B cell (primary cell): ENCODE measurements at regions not wholly inside any gene's neighbourhood (a gene's known extent, or its start where the extent isn't known, plus 50 kb on each side); places are given as distances from the start of the nearest gene placed in this dataset.
"Not testable (repeated sequence)": the region's sequence is repeated elsewhere in the genome, so short reads cannot be mapped to it uniquely, and the experiment has no call there.

Experiments
- ATAC-seq: fragments of 200-7000 bp; cut with Tn5 transposase; one replicate; pipeline ENCODE4 v1.10.0; 2021; ENCODE audit warnings: low read depth, mild to moderate bottlenecking, moderate number of reproducible peaks, moderate library complexity
- CTCF ChIA-PET: fragments of 350-600 bp; sonication (Branson Sonifier 250); formaldehyde crosslinking; loops from one replicate; lab custom pipeline; 2021; ENCODE audit warnings: antibody characterized with exemption, inconsistent platforms; lab: Charles Lee
- POLR2A ChIA-PET: fragments of 350-600 bp; sonication (Branson Sonifier 250); formaldehyde crosslinking; loops from one replicate; lab custom pipeline; 2021; ENCODE audit warnings: antibody characterized with exemption; lab: Charles Lee
- DNase-seq: peaks from one replicate; pipeline ENCODE4 v3.0.0; 2013
- H2AFZ ChIP-seq: 2 replicates; pipeline ENCODE4 v1.6.1; 2012; ENCODE audit warnings: mild to moderate bottlenecking, low read depth, low read length; ENCODE audit not compliant: insufficient read depth, poor library complexity, severe bottlenecking
- H3K27ac ChIP-seq, 2 donors: 1 replicate in 1 of 2; 2 replicates in 1 of 2; pipeline ENCODE4 v1.5.1; 2012 to 2013; ENCODE audit warnings: low read length in 2 of 2, mild to moderate bottlenecking in 2 of 2, moderate library complexity in 1 of 2
- H3K27me3 ChIP-seq, 4 experiments: fragments of 200-600 bp in 1 of 4; sonication (generic) in 1 of 4; replicated peaks in 1 of 4; 1 replicate in 2 of 4; 2 replicates in 2 of 4; pipeline versions ENCODE4 v1.6.1 to v1.7.0; 2013 to 2016; ENCODE audit warnings: low read length in 3 of 4, mild to moderate bottlenecking in 2 of 4, mixed read lengths in 1 of 4, moderate library complexity in 1 of 4; ENCODE audit not compliant: insufficient read depth in 4 of 4, control insufficient read depth in 3 of 4; ENCODE audit errors: control extremely low read depth in 1 of 4
- H3K36me3 ChIP-seq, 2 experiments: replicated peaks in 1 of 2; 1 replicate in 1 of 2; 2 replicates in 1 of 2; pipeline versions ENCODE4 v1.6.1 to v1.7.1; 2013; ENCODE audit warnings: low read length in 1 of 2; ENCODE audit not compliant: insufficient read depth in 2 of 2, control insufficient read depth in 1 of 2; ENCODE audit errors: control extremely low read depth in 1 of 2, extremely low read depth in 1 of 2
- H3K4me1 ChIP-seq, 2 donors: fragments of 200-600 bp in 1 of 2; sonication (generic) in 1 of 2; 1 replicate in 1 of 2; 2 replicates in 1 of 2; pipeline versions ENCODE4 v1.5.1 to v1.6.1; 2013 to 2017; ENCODE audit warnings: low read length in 2 of 2; ENCODE audit not compliant: control insufficient read depth in 2 of 2, insufficient read depth in 2 of 2
- H3K4me2 ChIP-seq: replicated peaks from 2 replicates; pipeline ENCODE3; 2012; ENCODE audit warnings: mild to moderate bottlenecking, low read depth, low read length; ENCODE audit not compliant: poor library complexity, severe bottlenecking
- H3K4me3 ChIP-seq, 5 experiments: fragments of 200-600 bp in 1 of 5; sonication (generic) in 1 of 5; 1 replicate in 3 of 5; 2 replicates in 2 of 5; pipeline versions ENCODE4 v1.5.1 to v1.7.0; 2011 to 2016; ENCODE audit warnings: low read length in 4 of 5, mild to moderate bottlenecking in 4 of 5, low read depth in 2 of 5, control low read depth in 1 of 5, moderate library complexity in 1 of 5; ENCODE audit not compliant: insufficient read depth in 1 of 5; ENCODE audit errors: control extremely low read depth in 1 of 5, extremely low read depth in 1 of 5
- H3K79me2 ChIP-seq: fragments of 200-600 bp; sonication (generic); one replicate; pipeline ENCODE4 v1.6.0; 2016; ENCODE audit warnings: low read length; ENCODE audit not compliant: control insufficient read depth, insufficient read depth
- H3K9ac ChIP-seq: fragments of 200-600 bp; sonication (generic); 2 replicates; pipeline ENCODE4 v1.6.1; 2017; ENCODE audit warnings: mild to moderate bottlenecking, low read length, moderate library complexity
- H3K9me3 ChIP-seq, 3 donors: one replicate each; pipeline versions ENCODE4 v1.6.1 to v1.7.1; 2013; ENCODE audit warnings: low read length in 2 of 3; ENCODE audit not compliant: control insufficient read depth in 2 of 3, insufficient read depth in 1 of 3; ENCODE audit errors: control extremely low read depth in 1 of 3
- H4K20me1 ChIP-seq: 2 replicates; pipeline ENCODE4 v1.6.0; 2012; ENCODE audit warnings: mild to moderate bottlenecking, low read length; ENCODE audit not compliant: insufficient read depth, control insufficient read depth, poor library complexity, severe bottlenecking
- H3K27ac Mint-ChIP-seq: one replicate; pipeline ENCODE4 v1.8.0; 2021; ENCODE audit warnings: mixed read lengths
- H3K27me3 Mint-ChIP-seq: one replicate; pipeline ENCODE4 v1.8.0; 2021; ENCODE audit warnings: mixed read lengths
- H3K4me1 Mint-ChIP-seq: one replicate; pipeline ENCODE4 v1.8.0; 2021; ENCODE audit warnings: mixed read lengths
- H3K4me3 Mint-ChIP-seq: one replicate; pipeline ENCODE4 v1.8.0; 2021; ENCODE audit warnings: mixed read lengths
- H3K9me3 Mint-ChIP-seq: one replicate; pipeline ENCODE4 v1.8.0; 2022; ENCODE audit warnings: mixed read lengths; ENCODE audit not compliant: insufficient read depth
- CTCF ChIP-seq: fragments of 200-600 bp; IDR thresholded peaks from one replicate; pipeline ENCODE4 v1.8.0; 2022; ENCODE audit warnings: antibody characterized with exemption, mild to moderate bottlenecking
- EZH2 ChIP-seq: IDR thresholded peaks from 2 replicates; pipeline ENCODE4 v1.6.1; 2012; ENCODE audit warnings: borderline replicate concordance, low read depth, mild to moderate bottlenecking, moderate library complexity, low read length; ENCODE audit not compliant: insufficient read depth, poor library complexity, severe bottlenecking
- WGBS: methylation state at CpG from one replicate; pipeline ENCODE4 v1.1.5; 2013; ENCODE audit warnings: missing lambda C conversion rate; ENCODE audit not compliant: insufficient coverage; 5-methylcytosine and 5-hydroxymethylcytosine counted together
- intact Hi-C: fragments of 100-400 bp; cut with micrococcal nuclease; formaldehyde crosslinking; loops from one replicate; pipeline ENCODE4 v1.10.0; 2022

- no peak overlapping the region for H3K4me3 Mint-ChIP-seq
- CTCF ChIA-PET, result no interaction called here
Measured at GRCh38 chr4:87919941-87920340, 55.6 kb upstream of the SPP1 start.

GRCh38 chr4:87920478-87920877 lies 55.0 kb upstream of the SPP1 start:
- Mint-ChIP-seq H3K27ac (no peak overlapping the region), H3K4me1 (no peaks in the 10 kb centered on the region), H3K4me3 (no peak overlapping the region), H3K27me3 (peaks cover 3% of the 10 kb centered on the region), H3K9me3 (no peaks in the 10 kb centered on the region)
- Histone ChIP-seq H4K20me1 (no peaks in the 10 kb centered on the region), H3K4me2 (no peak overlapping the region), H3K79me2 (no peaks in the 10 kb centered on the region), H3K27ac (no peak overlapping the region), H3K4me3 (no peak overlapping the region), H3K36me3 (no peaks in the 10 kb centered on the region), H3K9ac (no peak overlapping the region), H2AFZ (no peak overlapping the region), H3K9me3 (no peaks in the 10 kb centered on the region), H3K27me3 (no peaks in the 10 kb centered on the region), H3K4me1 (no peaks in the 10 kb centered on the region)
- intact Hi-C loops, result no loop called here
- CTCF ChIA-PET, result no interaction called here
- POLR2A ChIA-PET, result no interaction called here
- no CpG with 5 or more reads among the region's 2 CpGs for WGBS
- DNase-seq, result no peak
- no peak for ATAC-seq
- TF ChIP-seq EZH2, result no peak
- TF ChIP-seq CTCF, result no peak

More at GRCh38 chr4:87919941-87920340, 55.6 kb upstream of the SPP1 start:
- H4K20me1 ChIP-seq, result no peaks in the 10 kb centered on the region
- no peak overlapping the region for H3K4me2 ChIP-seq
- TF ChIP-seq CTCF (no peak), EZH2 (no peak)
- H3K4me3 ChIP-seq, result no peak overlapping the region
- no peaks in the 10 kb centered on the region for H3K27me3 ChIP-seq
- H3K4me1 ChIP-seq, result no peaks in the 10 kb centered on the region
- intact Hi-C loops, result no loop called here
- ATAC-seq (no peak), DNase-seq (no peak)
- POLR2A ChIA-PET, result no interaction called here
- H3K79me2 ChIP-seq, result no peaks in the 10 kb centered on the region
- Mint-ChIP-seq H3K9me3 (no peaks in the 10 kb centered on the region), H3K27me3 (peaks cover 3% of the 10 kb centered on the region), H3K27ac (no peak overlapping the region), H3K4me1 (no peaks in the 10 kb centered on the region)
- WGBS, result no CpG with 5 or more reads among the region's 2 CpGs
- H3K36me3 ChIP-seq, result no peaks in the 10 kb centered on the region
- H3K27ac ChIP-seq, result no peak overlapping the region
- H3K9me3 ChIP-seq, result no peaks in the 10 kb centered on the region
- no peak overlapping the region for H2AFZ ChIP-seq
- H3K9ac ChIP-seq, result no peak overlapping the region

- H3K27me3 Mint-ChIP-seq, H3K27ac ChIP-seq, H3K4me1 Mint-ChIP-seq, intact Hi-C loops, H3K9me3 Mint-ChIP-seq, H3K4me1 ChIP-seq, H3K27ac Mint-ChIP-seq, H3K4me3 ChIP-seq, H3K9me3 ChIP-seq, POLR2A ChIA-PET, CTCF ChIA-PET, H3K79me2 ChIP-seq, H3K9ac ChIP-seq, H3K36me3 ChIP-seq, H4K20me1 ChIP-seq, H2AFZ ChIP-seq, H3K4me2 ChIP-seq, H3K27me3 ChIP-seq, ATAC-seq, DNase-seq, H3K4me3 Mint-ChIP-seq: not testable (repeated sequence)
- WGBS, result 100% methylated on average over 1 of the region's 16 CpGs
Measured at GRCh38 chr4:87921626-87922479, 53.7 kb upstream of the SPP1 start.
